ENCODE measurements at regions not wholly inside any gene's neighbourhood (a gene's known extent, or its start where the extent isn't known, plus 50 kb on each side); places are given as distances from the start of the nearest gene placed in this dataset.

DNA sequence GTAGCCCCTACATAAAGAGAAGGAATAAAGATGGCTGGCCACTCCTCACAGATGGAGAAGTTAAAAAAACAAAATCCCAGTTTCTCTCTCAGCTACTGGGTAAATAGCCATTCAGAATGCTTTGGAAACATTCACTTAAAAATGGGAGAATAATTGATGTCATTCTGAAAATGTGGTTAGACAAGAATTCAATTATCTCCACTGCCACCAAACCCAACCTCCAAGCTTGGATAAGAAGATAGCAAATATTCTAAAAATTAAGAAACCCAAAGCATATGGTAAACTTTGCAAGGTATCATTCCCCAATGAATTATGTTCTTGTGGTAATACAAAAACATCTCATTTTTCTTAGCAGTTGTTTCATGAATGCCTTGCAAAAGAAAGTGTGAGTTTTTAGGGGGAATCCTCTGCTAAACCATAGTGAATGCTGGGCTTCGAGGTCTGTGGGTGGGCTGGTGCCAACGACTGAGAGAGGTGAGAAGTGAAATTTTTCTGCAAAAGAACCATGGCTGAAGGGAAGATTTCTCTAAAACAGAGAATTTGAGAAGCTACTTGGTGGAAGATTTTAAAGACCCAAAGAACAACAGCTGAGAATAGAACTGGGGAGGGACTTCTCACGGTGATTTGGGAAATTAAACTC lies 497.9 kb upstream of the JARID2 start:
- TF ChIP-seq POLR2AphosphoS5 (IDR thresholded peaks at IDR 0.05) (no peak), EP300 (IDR thresholded peaks at IDR 0.05) (no peak), POLR2A (IDR thresholded peaks at IDR 0.05; ENCODE audit: low read depth) (no peak), CTCF (IDR thresholded peaks at IDR 0.05) (no peak)
- Histone ChIP-seq H3K27me3 (no peaks in the 10 kb centered on the region), H3K4me3 (no peak overlapping the region), H3K36me3 (no peaks in the 10 kb centered on the region), H3K27ac (replicated peaks in 1 of 4) (no peak overlapping the region), H3K9me3 (no peaks in the 10 kb centered on the region), H3K4me1 (peaks cover 0 to 7% (median 2%) of the 10 kb centered on the region in 4 donors)
- no peak for DNase-seq (ENCODE audit: extremely low spot score)
- intact Hi-C loops (cut with DNase I), result no loop called here
- WGBS, result 74% methylated on average over 3 of the region's 3 CpGs

DNA sequence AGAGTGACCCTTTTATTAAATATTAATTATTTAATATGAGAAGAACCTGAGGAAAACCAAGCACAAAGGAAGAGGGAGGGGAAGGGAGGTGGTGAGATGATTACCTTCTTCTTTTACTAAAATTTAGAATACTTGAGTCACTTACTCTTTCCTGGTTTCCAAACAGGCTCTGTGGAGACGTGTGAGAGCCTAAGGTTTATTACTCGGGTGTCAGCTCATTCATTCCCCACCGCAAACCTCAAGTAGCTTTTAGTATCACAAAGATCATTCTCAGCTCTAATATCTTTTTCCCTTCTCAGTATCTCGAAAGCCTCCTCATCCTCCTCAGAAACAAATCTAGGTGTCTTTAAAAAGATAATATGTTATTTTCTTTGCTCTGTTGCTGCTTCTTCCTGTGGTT lies 497.2 kb upstream of the JARID2 start:
- DNase-seq (ENCODE audit: extremely low spot score), result no peak
- H3K27me3 ChIP-seq, result no peaks in the 10 kb centered on the region
- intact Hi-C loops (cut with DNase I), result no loop called here
- no peak overlapping the region for H3K4me3 ChIP-seq
- TF ChIP-seq CTCF (IDR thresholded peaks at IDR 0.05), result no peak
- no peak for TF ChIP-seq POLR2A (IDR thresholded peaks at IDR 0.05; ENCODE audit: low read depth)
- no peak for TF ChIP-seq POLR2AphosphoS5 (IDR thresholded peaks at IDR 0.05)
- no peak for TF ChIP-seq EP300 (IDR thresholded peaks at IDR 0.05)
- H3K9me3 ChIP-seq, result no peaks in the 10 kb centered on the region
- no peaks in the 10 kb centered on the region for H3K4me1 ChIP-seq
- H3K36me3 ChIP-seq, result no peaks in the 10 kb centered on the region
- WGBS, result 85% methylated on average over 4 of the region's 4 CpGs
- H3K27ac ChIP-seq (replicated peaks in 1 of 4), result no peak overlapping the region

GRCh38 chr6:14750059-14750661 lies 495.7 kb upstream of the JARID2 start:
- H3K4me1 ChIP-seq, result no peaks in the 10 kb centered on the region
- no peak overlapping the region for H3K4me3 ChIP-seq
- no peak for TF ChIP-seq POLR2A (IDR thresholded peaks at IDR 0.05; ENCODE audit: low read depth)
- no peak for TF ChIP-seq CTCF (IDR thresholded peaks at IDR 0.05)
- TF ChIP-seq POLR2AphosphoS5 (IDR thresholded peaks at IDR 0.05), result no peak
- TF ChIP-seq EP300 (IDR thresholded peaks at IDR 0.05), result no peak
- H3K9me3 ChIP-seq, result no peaks in the 10 kb centered on the region
- WGBS, result 88% methylated on average over 6 of the region's 6 CpGs
- H3K27me3 ChIP-seq, result no peaks in the 10 kb centered on the region
- DNase-seq (ENCODE audit: extremely low spot score), result no peak
- intact Hi-C loops (cut with DNase I), result no loop called here
- H3K27ac ChIP-seq (replicated peaks in 1 of 4), result no peak overlapping the region
- no peaks in the 10 kb centered on the region for H3K36me3 ChIP-seq

- TF ChIP-seq EP300 (IDR thresholded peaks at IDR 0.05), result no peak
- no peak for TF ChIP-seq CTCF (IDR thresholded peaks at IDR 0.05)
- TF ChIP-seq POLR2A (IDR thresholded peaks at IDR 0.05; ENCODE audit: low read depth), result no peak
- no peak for TF ChIP-seq POLR2AphosphoS5 (IDR thresholded peaks at IDR 0.05)
- Histone ChIP-seq H3K9me3 (no peaks in the 10 kb centered on the region), H3K27ac (replicated peaks in 1 of 4) (no peak overlapping the region), H3K27me3 (no peaks in the 10 kb centered on the region), H3K4me3 (no peak overlapping the region), H3K36me3 (no peaks in the 10 kb centered on the region), H3K4me1 (no peaks in the 10 kb centered on the region)
- 79% methylated on average over 7 of the region's 7 CpGs for WGBS
- intact Hi-C loops (cut with DNase I), result no loop called here
- DNase-seq (ENCODE audit: extremely low spot score), result no peak
Observed at GRCh38 chr6:14751645-14752175, 494.2 kb upstream of the JARID2 start.
